Right lobe of liver (tissue), 4 donors: ENCODE measurements at regions not wholly inside any gene's neighbourhood (a gene's known extent, or its start where the extent isn't known, plus 50 kb on each side); places are given as distances from the start of the nearest gene placed in this dataset.

Source experiments
- POLR2A ChIP-seq: fragments of 450-650 bp; IDR thresholded peaks from one replicate; pipeline ENCODE4 v1.6.1; 2017; ENCODE audit warnings: antibody characterized with exemption, mild to moderate bottlenecking
- TF ChIP-seq, protein P1 (sequence below), 4 donors: fragments of 200-600 bp in 3 of 4; fragments of 450-650 bp in 1 of 4; IDR thresholded peaks; one replicate each; pipeline versions ENCODE4 v1.5.1 to v1.8.0; 2016 to 2022; ENCODE audit warnings: antibody characterized with exemption in 4 of 4, mild to moderate bottlenecking in 2 of 4
- donor health status: DM: no; HTN: no; CAD: no.
- donor health status: DM: no; HTN: no; CAD: no.
- donor health status: DM: no; HTN: yes; CAD: no.

DNA sequence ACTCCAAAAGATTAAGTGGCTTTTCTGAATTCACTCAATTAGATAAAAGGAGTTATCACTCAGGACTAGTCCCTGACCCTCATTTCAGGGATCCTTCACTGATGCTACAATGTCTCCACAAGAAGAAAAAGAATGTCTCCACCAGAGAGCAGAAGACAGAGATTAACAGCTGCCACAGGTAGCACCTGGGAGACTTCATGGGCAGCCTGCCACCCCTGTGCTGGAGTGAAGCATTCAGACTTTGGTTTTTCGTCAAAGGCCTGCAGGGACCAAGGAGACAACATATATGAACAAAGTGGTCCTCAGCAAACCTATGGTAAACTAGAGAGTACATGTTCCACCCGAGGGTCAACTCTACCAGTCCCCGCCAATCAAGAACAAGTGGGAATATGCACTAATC is 197.0 kb upstream of the ACVR2A start:
- TF ChIP-seq, protein P1, sequence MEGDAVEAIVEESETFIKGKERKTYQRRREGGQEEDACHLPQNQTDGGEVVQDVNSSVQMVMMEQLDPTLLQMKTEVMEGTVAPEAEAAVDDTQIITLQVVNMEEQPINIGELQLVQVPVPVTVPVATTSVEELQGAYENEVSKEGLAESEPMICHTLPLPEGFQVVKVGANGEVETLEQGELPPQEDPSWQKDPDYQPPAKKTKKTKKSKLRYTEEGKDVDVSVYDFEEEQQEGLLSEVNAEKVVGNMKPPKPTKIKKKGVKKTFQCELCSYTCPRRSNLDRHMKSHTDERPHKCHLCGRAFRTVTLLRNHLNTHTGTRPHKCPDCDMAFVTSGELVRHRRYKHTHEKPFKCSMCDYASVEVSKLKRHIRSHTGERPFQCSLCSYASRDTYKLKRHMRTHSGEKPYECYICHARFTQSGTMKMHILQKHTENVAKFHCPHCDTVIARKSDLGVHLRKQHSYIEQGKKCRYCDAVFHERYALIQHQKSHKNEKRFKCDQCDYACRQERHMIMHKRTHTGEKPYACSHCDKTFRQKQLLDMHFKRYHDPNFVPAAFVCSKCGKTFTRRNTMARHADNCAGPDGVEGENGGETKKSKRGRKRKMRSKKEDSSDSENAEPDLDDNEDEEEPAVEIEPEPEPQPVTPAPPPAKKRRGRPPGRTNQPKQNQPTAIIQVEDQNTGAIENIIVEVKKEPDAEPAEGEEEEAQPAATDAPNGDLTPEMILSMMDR (IDR thresholded peaks at IDR 0.05), result no peak
- TF ChIP-seq POLR2A, result no peak
